ENCODE measurements at regions not wholly inside any gene's neighbourhood (a gene's known extent, or its start where the extent isn't known, plus 50 kb on each side); places are given as distances from the start of the nearest gene placed in this dataset.

- H3K9me3 Mint-ChIP-seq (ENCODE audit: unreplicated experiment): peaks cover 14% of the 10 kb centered on the region
- TF ChIP-seq, protein P1, sequence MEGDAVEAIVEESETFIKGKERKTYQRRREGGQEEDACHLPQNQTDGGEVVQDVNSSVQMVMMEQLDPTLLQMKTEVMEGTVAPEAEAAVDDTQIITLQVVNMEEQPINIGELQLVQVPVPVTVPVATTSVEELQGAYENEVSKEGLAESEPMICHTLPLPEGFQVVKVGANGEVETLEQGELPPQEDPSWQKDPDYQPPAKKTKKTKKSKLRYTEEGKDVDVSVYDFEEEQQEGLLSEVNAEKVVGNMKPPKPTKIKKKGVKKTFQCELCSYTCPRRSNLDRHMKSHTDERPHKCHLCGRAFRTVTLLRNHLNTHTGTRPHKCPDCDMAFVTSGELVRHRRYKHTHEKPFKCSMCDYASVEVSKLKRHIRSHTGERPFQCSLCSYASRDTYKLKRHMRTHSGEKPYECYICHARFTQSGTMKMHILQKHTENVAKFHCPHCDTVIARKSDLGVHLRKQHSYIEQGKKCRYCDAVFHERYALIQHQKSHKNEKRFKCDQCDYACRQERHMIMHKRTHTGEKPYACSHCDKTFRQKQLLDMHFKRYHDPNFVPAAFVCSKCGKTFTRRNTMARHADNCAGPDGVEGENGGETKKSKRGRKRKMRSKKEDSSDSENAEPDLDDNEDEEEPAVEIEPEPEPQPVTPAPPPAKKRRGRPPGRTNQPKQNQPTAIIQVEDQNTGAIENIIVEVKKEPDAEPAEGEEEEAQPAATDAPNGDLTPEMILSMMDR (IDR thresholded peaks at IDR 0.05): no peak
- no peak overlapping the region for H3K4me3 Mint-ChIP-seq (ENCODE audit: unreplicated experiment)
- H3K36me3 Mint-ChIP-seq (ENCODE audit: unreplicated experiment): no peaks in the 10 kb centered on the region
- H3K27ac Mint-ChIP-seq (ENCODE audit: unreplicated experiment): no peak overlapping the region
- H3K27me3 Mint-ChIP-seq (ENCODE audit: unreplicated experiment): no peaks in the 10 kb centered on the region
- no peaks in the 10 kb centered on the region for H3K4me1 Mint-ChIP-seq (ENCODE audit: unreplicated experiment)
- DNase-seq (ENCODE audit: extremely low spot score, unreplicated experiment): no peak
Measured at GRCh38 chr2:78845664-78846185, 179.8 kb upstream of the REG3G start.

GRCh38 chr2:78861546-78861945, 164.0 kb upstream of the REG3G start:
- H3K4me3 Mint-ChIP-seq (ENCODE audit: unreplicated experiment): no peak overlapping the region
- H3K27me3 Mint-ChIP-seq (ENCODE audit: unreplicated experiment): no peaks in the 10 kb centered on the region
- TF ChIP-seq, protein P1 (IDR thresholded peaks at IDR 0.05): peak; percentile 42
- no peak overlapping the region for H3K27ac Mint-ChIP-seq (ENCODE audit: unreplicated experiment)
- no peak for DNase-seq (ENCODE audit: extremely low spot score, unreplicated experiment)
- H3K9me3 Mint-ChIP-seq (ENCODE audit: unreplicated experiment): peaks cover 3% of the 10 kb centered on the region
- H3K36me3 Mint-ChIP-seq (ENCODE audit: unreplicated experiment): no peaks in the 10 kb centered on the region
- H3K4me1 Mint-ChIP-seq (ENCODE audit: unreplicated experiment): no peaks in the 10 kb centered on the region

GRCh38 chr2:78864205-78864604, 161.3 kb upstream of the REG3G start:
- H3K4me3 Mint-ChIP-seq (ENCODE audit: unreplicated experiment): no peak overlapping the region
- no peak for DNase-seq (ENCODE audit: extremely low spot score, unreplicated experiment)
- no peak overlapping the region for H3K27ac Mint-ChIP-seq (ENCODE audit: unreplicated experiment)
- TF ChIP-seq, protein P1 (IDR thresholded peaks at IDR 0.05): no peak
- H3K27me3 Mint-ChIP-seq (ENCODE audit: unreplicated experiment): no peaks in the 10 kb centered on the region
- no peaks in the 10 kb centered on the region for H3K4me1 Mint-ChIP-seq (ENCODE audit: unreplicated experiment)
- no peaks in the 10 kb centered on the region for H3K36me3 Mint-ChIP-seq (ENCODE audit: unreplicated experiment)
- no peaks in the 10 kb centered on the region for H3K9me3 Mint-ChIP-seq (ENCODE audit: unreplicated experiment)

DNA sequence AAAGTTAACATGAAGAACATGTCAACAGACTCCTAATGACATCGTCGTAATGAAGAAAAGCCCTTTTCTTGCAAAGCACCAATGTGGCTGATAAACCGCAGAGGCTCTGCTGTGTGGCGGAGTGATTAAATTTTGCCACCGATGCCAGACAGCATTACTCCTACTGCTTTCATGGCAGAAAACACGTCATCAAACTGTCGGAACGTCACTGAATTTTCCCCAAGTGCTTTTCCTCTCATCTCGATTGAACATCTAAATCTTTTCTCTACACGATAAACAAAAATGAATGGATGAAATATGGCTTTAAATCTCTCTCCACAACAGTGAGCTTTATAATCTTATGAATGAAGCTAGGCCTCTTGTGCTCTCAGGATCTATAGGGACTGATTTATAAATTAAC, 159.8 kb upstream of the REG3G start:
- H3K4me3 Mint-ChIP-seq (ENCODE audit: unreplicated experiment): no peak overlapping the region
- no peaks in the 10 kb centered on the region for H3K36me3 Mint-ChIP-seq (ENCODE audit: unreplicated experiment)
- no peaks in the 10 kb centered on the region for H3K4me1 Mint-ChIP-seq (ENCODE audit: unreplicated experiment)
- no peaks in the 10 kb centered on the region for H3K27me3 Mint-ChIP-seq (ENCODE audit: unreplicated experiment)
- DNase-seq (ENCODE audit: extremely low spot score, unreplicated experiment): no peak
- H3K9me3 Mint-ChIP-seq (ENCODE audit: unreplicated experiment): no peaks in the 10 kb centered on the region
- H3K27ac Mint-ChIP-seq (ENCODE audit: unreplicated experiment): no peak overlapping the region
- TF ChIP-seq, protein P1 (IDR thresholded peaks at IDR 0.05): no peak

DNA sequence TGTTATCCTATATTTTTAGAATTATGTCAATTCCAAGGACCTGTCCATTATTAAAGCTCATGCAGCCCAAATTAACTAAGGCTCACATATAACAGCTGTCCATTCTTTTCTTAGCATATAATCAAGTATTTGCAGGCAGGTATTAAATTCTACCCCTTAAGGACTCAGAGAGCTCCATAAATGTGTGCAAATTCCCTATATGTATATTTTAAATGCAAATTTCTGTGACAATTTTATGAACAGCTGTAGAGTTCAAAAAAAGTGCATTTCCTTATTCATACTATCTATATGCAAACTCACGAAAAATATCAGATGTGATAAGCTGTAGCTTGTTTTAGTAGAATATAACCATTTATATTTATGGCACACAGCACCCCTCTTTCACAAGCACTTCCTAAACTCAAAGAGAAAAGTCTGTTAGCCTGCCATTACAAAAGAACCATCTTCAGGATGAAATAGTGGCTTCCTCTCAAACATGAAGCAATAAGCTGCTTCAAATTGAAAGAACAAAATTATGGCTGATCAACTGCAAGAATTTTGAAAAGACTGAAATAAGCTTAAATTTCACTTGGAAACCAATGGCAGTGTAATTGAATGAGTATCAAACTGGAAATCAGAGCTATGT, 155.0 kb upstream of the REG3G start:
- TF ChIP-seq, protein P1 (IDR thresholded peaks at IDR 0.05): no peak
- Mint-ChIP-seq H3K27ac (ENCODE audit: unreplicated experiment) (no peak overlapping the region), H3K9me3 (ENCODE audit: unreplicated experiment) (no peaks in the 10 kb centered on the region), H3K27me3 (ENCODE audit: unreplicated experiment) (no peaks in the 10 kb centered on the region), H3K4me3 (ENCODE audit: unreplicated experiment) (no peak overlapping the region), H3K36me3 (ENCODE audit: unreplicated experiment) (no peaks in the 10 kb centered on the region), H3K4me1 (ENCODE audit: unreplicated experiment) (no peaks in the 10 kb centered on the region)
- DNase-seq (ENCODE audit: extremely low spot score, unreplicated experiment): no peak
